HG03175 (cell line): ENCODE measurements at regions not wholly inside any gene's neighbourhood (a gene's known extent, or its start where the extent isn't known, plus 50 kb on each side); places are given as distances from the start of the nearest gene placed in this dataset.

Experiments
- ATAC-seq: cut with Tn5 transposase; IDR thresholded peaks from one replicate; pipeline ENCODE4 v1.9.1; 2021; ENCODE audit warnings: mild to moderate bottlenecking, moderate library complexity; ENCODE audit not compliant: unreplicated experiment

- no peak for ATAC-seq
These were observed 51.4 kb upstream of the LGSN start for GRCh38 chr6:63371104-63371715.

DNA sequence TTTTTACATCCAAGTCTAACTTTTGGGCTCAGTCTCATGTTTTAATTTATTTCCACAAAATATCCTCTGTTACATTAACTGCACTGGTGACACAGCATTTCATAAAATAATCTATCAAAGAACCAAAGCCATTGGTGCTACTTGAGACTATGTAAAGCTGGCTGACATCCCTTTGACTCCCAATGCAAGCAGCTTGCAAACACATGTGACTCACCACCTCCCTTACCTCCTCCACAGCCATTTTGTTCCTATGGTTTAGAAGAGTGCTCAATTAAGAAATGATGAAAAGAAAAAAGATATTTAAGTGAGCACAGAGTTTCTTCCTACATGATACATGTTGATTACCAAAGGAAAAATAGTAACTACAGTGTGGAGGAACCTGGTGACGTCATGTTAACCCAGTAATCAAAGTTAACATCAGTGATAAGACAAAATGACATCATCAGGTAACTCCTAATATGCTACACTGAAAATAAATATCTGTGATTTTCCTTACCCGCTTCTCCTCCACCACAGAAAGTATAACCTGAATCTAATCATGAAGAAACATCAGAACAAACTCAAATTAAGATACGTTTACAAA is 53.3 kb upstream of the LGSN start:
- no peak for ATAC-seq

GRCh38 chr6:63389191-63389844 is 69.5 kb upstream of the LGSN start:
- ATAC-seq: peak; percentile 53

GRCh38 chr6:63391203-63391970 is 71.6 kb upstream of the LGSN start:
- ATAC-seq: no peak

GRCh38 chr6:63392092-63392724 is 72.4 kb upstream of the LGSN start:
- no peak for ATAC-seq

GRCh38 chr6:63394656-63395308 is 75.0 kb upstream of the LGSN start:
- ATAC-seq: no peak

GRCh38 chr6:63395381-63395780 is 75.6 kb upstream of the LGSN start:
- no peak for ATAC-seq

DNA sequence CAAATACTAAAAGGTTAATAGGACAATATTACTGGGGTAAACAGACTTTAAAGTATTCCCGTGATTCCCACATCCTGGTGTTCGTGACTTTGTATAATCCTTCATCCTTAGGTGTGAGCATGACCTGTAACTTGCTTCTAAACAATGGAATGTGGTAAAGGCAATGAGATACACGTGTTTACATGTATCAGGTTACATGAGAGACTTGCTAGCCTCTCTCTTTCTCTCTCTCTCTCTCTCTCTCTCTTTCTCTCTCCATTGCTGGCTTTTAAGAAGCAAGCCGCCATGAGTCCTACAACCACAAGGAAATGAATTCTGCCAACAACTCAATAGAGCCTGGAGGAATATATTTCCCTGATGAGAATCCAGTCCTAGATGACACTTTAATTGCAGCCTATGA is 83.9 kb upstream of the LGSN start:
- no peak for ATAC-seq

- no peak for ATAC-seq
These were observed 90.9 kb upstream of the LGSN start for GRCh38 chr6:63410435-63411426.

DNA sequence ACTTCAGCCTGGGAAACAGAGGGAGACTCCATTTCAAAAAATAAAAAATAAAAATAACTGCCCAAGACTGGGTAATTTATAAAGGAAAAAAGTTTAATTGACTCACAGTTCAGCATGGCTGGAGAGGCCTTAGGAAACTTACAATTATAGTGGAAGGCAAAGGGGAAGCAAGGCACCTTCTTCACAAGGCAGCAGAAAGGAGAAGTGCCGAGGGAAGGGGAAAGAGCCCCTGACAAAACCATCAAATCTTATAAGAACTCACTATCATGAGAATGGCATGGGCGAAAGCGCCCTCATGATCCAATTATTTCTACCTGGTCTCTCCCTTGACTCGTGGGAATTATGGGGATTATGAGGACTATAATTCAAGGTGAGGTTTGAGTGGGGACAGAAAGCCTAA is 95.5 kb upstream of the LGSN start:
- no peak for ATAC-seq

GRCh38 chr6:63418741-63419140 is 99.0 kb upstream of the LGSN start:
- ATAC-seq: no peak

DNA sequence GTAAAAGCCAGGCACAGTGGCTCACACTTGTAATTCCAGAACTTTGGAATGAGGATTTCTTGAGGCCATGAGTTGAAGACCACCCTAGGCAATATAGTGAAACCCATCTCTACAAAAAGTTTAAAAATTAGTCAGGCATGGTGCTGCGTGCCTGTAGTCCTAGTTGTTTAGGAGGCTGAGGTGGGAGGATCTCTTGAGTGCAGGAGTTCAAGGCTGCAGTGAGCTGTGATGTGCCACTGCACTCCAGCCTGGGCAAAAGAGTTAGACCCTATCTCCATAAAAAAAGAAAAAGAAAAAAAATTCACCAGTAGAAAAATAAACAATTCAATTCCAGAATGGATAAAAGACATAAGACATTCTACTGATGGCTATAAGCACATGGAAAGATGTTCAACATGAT is 104.9 kb upstream of the LGSN start:
- ATAC-seq: no peak

- no peak for ATAC-seq
These were observed 105.7 kb upstream of the LGSN start for GRCh38 chr6:63425493-63425892.

GRCh38 chr6:63426844-63427243 is 107.1 kb upstream of the LGSN start:
- ATAC-seq: no peak

- ATAC-seq: no peak
These were observed 108.2 kb upstream of the LGSN start for GRCh38 chr6:63427951-63428350.

DNA sequence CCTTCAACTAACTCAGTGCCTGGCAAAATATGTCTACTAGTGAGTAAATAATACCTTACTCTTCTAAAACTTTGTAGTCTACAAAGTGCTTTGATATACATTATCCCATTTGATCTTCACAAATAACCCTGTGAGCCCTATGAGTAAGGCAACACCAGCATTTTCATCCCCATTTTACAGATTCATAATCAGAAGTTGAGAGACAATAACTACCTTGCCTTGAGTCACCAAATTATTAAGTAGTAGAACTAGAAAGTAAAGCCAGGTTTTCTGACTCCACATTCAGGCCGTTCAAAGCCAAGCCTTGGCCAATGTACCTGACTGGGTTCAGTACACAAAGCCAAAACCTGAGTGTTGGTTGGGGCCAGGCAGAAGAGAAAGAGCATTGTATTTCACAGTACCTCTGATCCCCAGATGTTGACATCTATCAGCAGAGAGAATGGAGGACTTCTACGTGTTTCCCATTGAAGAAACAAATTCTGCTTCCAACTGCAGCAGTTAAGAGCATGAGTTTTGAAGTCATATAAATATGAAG is 111.3 kb upstream of the LGSN start:
- ATAC-seq: no peak

- no peak for ATAC-seq
These were observed 115.2 kb upstream of the LGSN start for GRCh38 chr6:63434943-63435342.

DNA sequence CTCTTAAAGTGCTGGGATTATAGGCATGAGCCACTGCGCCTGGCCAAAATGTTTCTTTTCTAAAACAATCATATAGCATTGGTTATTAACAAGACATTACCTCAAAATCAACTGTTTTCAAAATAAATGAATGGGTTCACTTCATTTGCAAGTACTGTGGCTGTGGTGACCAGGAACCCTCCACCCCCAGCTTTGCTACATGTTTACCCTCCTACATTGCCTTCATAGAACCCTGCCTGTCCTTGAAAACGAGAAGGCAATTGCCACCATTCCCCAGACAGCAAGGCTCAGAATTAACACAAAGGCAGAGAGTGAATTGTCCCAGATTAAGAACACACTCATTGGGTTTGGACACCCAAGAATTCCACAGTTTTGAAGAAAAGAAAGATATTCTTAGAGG is 116.6 kb upstream of the LGSN start:
- no peak for ATAC-seq

DNA sequence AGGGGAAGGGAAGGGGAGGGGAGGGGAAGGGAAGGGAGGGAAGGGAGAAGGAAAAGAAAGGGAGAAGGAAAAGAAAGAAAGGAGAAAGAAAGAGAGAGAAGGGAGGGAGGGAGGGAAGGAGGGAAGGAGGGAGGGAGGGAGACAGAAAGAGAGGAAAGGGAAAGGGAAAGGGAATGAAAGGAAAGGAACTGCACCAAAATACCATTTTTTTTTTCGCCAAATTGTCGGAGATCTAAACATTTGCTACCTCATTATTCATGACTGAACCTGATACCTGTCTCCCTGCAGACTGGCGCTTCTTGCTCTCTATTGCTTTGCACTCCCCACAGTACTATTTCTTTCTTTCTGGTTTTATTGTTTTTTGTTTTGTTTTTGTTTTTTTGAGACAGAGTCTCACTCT is 117.3 kb upstream of the LGSN start:
- ATAC-seq: no peak
